Fibroblast of skin of scalp (primary cell): ENCODE measurements at regions not wholly inside any gene's neighbourhood (a gene's known extent, or its start where the extent isn't known, plus 50 kb on each side); places are given as distances from the start of the nearest gene placed in this dataset.

Experiments
- DNase-seq: peaks from one replicate; pipeline ENCODE4 v3.0.0-alpha.2; 2013

GRCh38 chr2:136363900-136364299 lies 246.0 kb upstream of the CXCR4 start:
- peak; percentile 4 for DNase-seq

GRCh38 chr2:136363470-136363869 lies 245.5 kb upstream of the CXCR4 start:
- DNase-seq: no peak

- DNase-seq: no peak
Observed at GRCh38 chr2:136362676-136363390, 244.9 kb upstream of the CXCR4 start.

- no peak for DNase-seq
Observed at GRCh38 chr2:136361521-136361920, 243.6 kb upstream of the CXCR4 start.

- no peak for DNase-seq
Observed at GRCh38 chr2:136360790-136361189, 242.8 kb upstream of the CXCR4 start.

GRCh38 chr2:136359121-136359965 lies 241.4 kb upstream of the CXCR4 start:
- DNase-seq: no peak

- DNase-seq: no peak
Observed at GRCh38 chr2:136358576-136358975, 240.6 kb upstream of the CXCR4 start.

GRCh38 chr2:136357007-136357380 lies 239.0 kb upstream of the CXCR4 start:
- DNase-seq: no peak

GRCh38 chr2:136356125-136357006 lies 238.4 kb upstream of the CXCR4 start:
- no peak for DNase-seq

GRCh38 chr2:136351684-136352083 lies 233.7 kb upstream of the CXCR4 start:
- DNase-seq: no peak

- no peak for DNase-seq
Observed at GRCh38 chr2:136347981-136348380, 230.0 kb upstream of the CXCR4 start.

- no peak for DNase-seq
Observed at GRCh38 chr2:136344339-136344738, 226.4 kb upstream of the CXCR4 start.

- DNase-seq: no peak
Observed at GRCh38 chr2:136342138-136342537, 224.2 kb upstream of the CXCR4 start.

GRCh38 chr2:136334967-136335366 lies 217.0 kb upstream of the CXCR4 start:
- DNase-seq: no peak

- DNase-seq: no peak
Observed at GRCh38 chr2:136332436-136333095, 214.6 kb upstream of the CXCR4 start.

- DNase-seq: no peak
Observed at GRCh38 chr2:136331226-136331625, 213.3 kb upstream of the CXCR4 start.

- DNase-seq: no peak
Observed at GRCh38 chr2:136328207-136328795, 210.4 kb upstream of the CXCR4 start.

GRCh38 chr2:136327162-136327852 lies 209.4 kb upstream of the CXCR4 start:
- no peak for DNase-seq

GRCh38 chr2:136325844-136326331 lies 207.9 kb upstream of the CXCR4 start:
- DNase-seq: no peak

- no peak for DNase-seq
Observed at GRCh38 chr2:136324966-136325365, 207.0 kb upstream of the CXCR4 start.

GRCh38 chr2:136323935-136324334 lies 206.0 kb upstream of the CXCR4 start:
- no peak for DNase-seq
